K562 (cell line): ENCODE measurements at regions not wholly inside any gene's neighbourhood (a gene's known extent, or its start where the extent isn't known, plus 50 kb on each side); places are given as distances from the start of the nearest gene placed in this dataset.

ENCODE experiments used
- ATAC-seq: fragments of 200-7000 bp; cut with Tn5 transposase; 3 replicates; pipeline ENCODE4 v1.9.1; 2020; ENCODE audit warnings: moderate library complexity
- BruUV-seq: library from RNA; stranded (reverse); fragments of 400-500 nt; replicated peaks from 2 replicates; lab custom pipeline; 2021; lab: Mats Ljungman, UMichigan
- CTCF ChIA-PET: fragments of 300-600 bp; formaldehyde crosslinking; extraction: SDS; loops from one replicate; lab custom pipeline; 2021; ENCODE audit warnings: low intra/inter-chr PET ratio; lab: Yijun Ruan, JAX
- POLR2A ChIA-PET: fragments of 300-600, 350-650 bp; sonication (Branson Sonifier 250); formaldehyde crosslinking; extraction: SDS; loops from one replicate; lab custom pipeline; 2021; ENCODE audit warnings: antibody characterized with exemption, inconsistent platforms; lab: Yijun Ruan, JAX
- DNase-seq, 4 experiments: peaks; one replicate each; pipeline versions ENCODE4 v3.0.0 to v3.0.0-alpha.2; 2011 to 2018; ENCODE audit warnings: low spot score in 3 of 4, mixed read lengths in 3 of 4; ENCODE audit errors: extremely low read depth in 1 of 4
- FAIRE-seq: peaks from 2 replicates; lab custom pipeline; 2011; peaks lifted over from hg19 to GRCh38; lab: Jason Lieb, UNC
- H2AFZ ChIP-seq: 2 replicates; pipeline ENCODE4 v1.6.0; 2011; ENCODE audit warnings: low read depth, low read length, control low read depth, inconsistent platforms
- H3K27ac ChIP-seq: fragments of 200-600 bp; 3 replicates; pipeline ENCODE4 v1.8.0; 2011; ENCODE audit warnings: low read depth, mild to moderate bottlenecking, control low read depth, inconsistent platforms, low read length, moderate library complexity, mixed read lengths; ENCODE audit errors: extremely low read depth
- H3K27me3 ChIP-seq, 2 experiments: fragments of 300-600 bp in 1 of 2; 2 replicates in 1 of 2; 3 replicates in 1 of 2; pipeline versions ENCODE4 v1.6.0 to v1.8.0; 2011; ENCODE audit warnings: inconsistent platforms in 2 of 2, low read length in 2 of 2, mild to moderate bottlenecking in 1 of 2, mixed read lengths in 1 of 2, moderate library complexity in 1 of 2; ENCODE audit not compliant: control insufficient read depth in 2 of 2, insufficient read depth in 2 of 2
- H3K36me3 ChIP-seq: fragments of 300-600 bp; 3 replicates; pipeline ENCODE4 v1.8.0; 2011; ENCODE audit warnings: mild to moderate bottlenecking, low read length, inconsistent platforms; ENCODE audit not compliant: control insufficient read depth, insufficient read depth
- H3K4me1 ChIP-seq, 2 experiments: fragments of 200-600 bp in 1 of 2; replicated peaks in 1 of 2; 2 replicates in 1 of 2; 3 replicates in 1 of 2; pipeline versions ENCODE4 v1.5.1 to v1.8.0; 2011; ENCODE audit warnings: inconsistent platforms in 2 of 2, low read length in 2 of 2, mild to moderate bottlenecking in 1 of 2, mixed read lengths in 1 of 2, moderate library complexity in 1 of 2; ENCODE audit not compliant: control insufficient read depth in 2 of 2, insufficient read depth in 2 of 2
- H3K4me2 ChIP-seq: 2 replicates; pipeline ENCODE4 v1.6.1; 2011; ENCODE audit warnings: low read length, control low read depth, inconsistent platforms, mixed read lengths; ENCODE audit not compliant: insufficient read depth
- H3K4me3 ChIP-seq: fragments of 200-600 bp; sonication (generic), shearing (Covaris generic); 2 replicates; pipeline ENCODE4 v1.5.1; 2016; ENCODE audit warnings: control low read depth, inconsistent platforms
- H3K79me2 ChIP-seq: fragments of 200-600 bp; 3 replicates; pipeline ENCODE4 v1.8.0; 2011; ENCODE audit warnings: low read length, inconsistent platforms; ENCODE audit not compliant: control insufficient read depth, insufficient read depth
- H3K9ac ChIP-seq, 2 experiments: 2 replicates each; pipeline versions ENCODE4 v1.6.0 to v1.6.1; 2011; ENCODE audit warnings: low read depth in 2 of 2, low read length in 2 of 2, control low read depth in 1 of 2, inconsistent platforms in 1 of 2, mild to moderate bottlenecking in 1 of 2, mixed read lengths in 1 of 2; ENCODE audit not compliant: insufficient read depth in 1 of 2
- H3K9me1 ChIP-seq: one replicate; pipeline ENCODE4 v1.6.0; 2011; ENCODE audit warnings: inconsistent platforms, mild to moderate bottlenecking, low read length, moderate library complexity; ENCODE audit not compliant: control insufficient read depth, insufficient read depth
- H3K9me3 ChIP-seq: replicated peaks from 2 replicates; pipeline ENCODE4 v1.5.1; 2011; ENCODE audit warnings: low read depth, low read length, inconsistent platforms; ENCODE audit not compliant: control insufficient read depth, insufficient read depth
- H4K20me1 ChIP-seq: replicated peaks from 2 replicates; pipeline ENCODE4 v1.6.1; 2011; ENCODE audit warnings: low read length, inconsistent platforms, mixed read lengths; ENCODE audit not compliant: control insufficient read depth, insufficient read depth
- BRD9 ChIP-seq: fragments of 450-650 bp; IDR thresholded peaks from 2 replicates; pipeline ENCODE4 v1.6.1; 2018; ENCODE audit warnings: low read depth; ENCODE audit not compliant: partially characterized antibody
- CHCHD3 ChIP-seq: fragments of 250-450 bp; sonication (Bioruptor Pico); IDR thresholded peaks from 2 replicates; pipeline ENCODE4 v2.1.2; 2022; ENCODE audit warnings: mild to moderate bottlenecking
- CREM ChIP-seq: IDR thresholded peaks from 2 replicates; pipeline ENCODE4 v1.6.1; 2014; ENCODE audit warnings: antibody characterized with exemption, low read depth
- CTCF ChIP-seq, 3 experiments: IDR thresholded peaks in 2 of 3; conservative IDR thresholded peaks in 1 of 3; 2 replicates each; pipeline ENCODE4 v1.5.1; 2011 to 2012; ENCODE audit warnings: low read length in 3 of 3, mild to moderate bottlenecking in 3 of 3, control low read depth in 2 of 3, improper control_type of control experiment in 1 of 3, inconsistent platforms in 1 of 3, low read depth in 1 of 3, mixed read lengths in 1 of 3, moderate library complexity in 1 of 3; ENCODE audit not compliant: insufficient read depth in 2 of 3
- EGR1 ChIP-seq: fragments of 450-650 bp; conservative IDR thresholded peaks from 2 replicates; pipeline ENCODE4 v1.6.1; 2017; ENCODE audit warnings: mild to moderate bottlenecking
- ELF4 ChIP-seq: fragments of 450-650 bp; formaldehyde crosslinking; IDR thresholded peaks from 2 replicates; pipeline ENCODE4 v1.4.0; 2022; ENCODE audit warnings: missing genetic modification characterization
- IRF9 ChIP-seq: fragments of 450-650 bp; IDR thresholded peaks from 2 replicates; pipeline ENCODE4 v1.6.1; 2016; ENCODE audit warnings: missing biosample characterization, missing genetic modification characterization
- KDM1A ChIP-seq, 2 experiments: fragments of 450-650 bp; IDR thresholded peaks; 2 replicates each; pipeline ENCODE4 v1.6.1; 2016; ENCODE audit warnings: mild to moderate bottlenecking in 2 of 2
- NUFIP1 ChIP-seq: fragments of 450-650 bp; IDR thresholded peaks from 2 replicates; pipeline ENCODE4 v1.6.1; 2018; ENCODE audit not compliant: partially characterized antibody
- TSHZ1 ChIP-seq: fragments of 250-450 bp; sonication (Bioruptor Pico); IDR thresholded peaks from 2 replicates; pipeline ENCODE4 v1.4.0; 2020; ENCODE audit warnings: mild to moderate bottlenecking, moderate library complexity
- VEZF1 ChIP-seq: fragments of 200-800 bp; sonication (Bioruptor generic); IDR thresholded peaks from 2 replicates; pipeline ENCODE4 v1.6.1; 2017; ENCODE audit warnings: missing genetic modification characterization, missing compliant biosample characterization
- ZFP30 ChIP-seq: fragments of 250-450 bp; sonication (Bioruptor Pico); IDR thresholded peaks from 2 replicates; pipeline ENCODE4 v1.8.0; 2022; ENCODE audit warnings: moderate library complexity, mild to moderate bottlenecking, inconsistent platforms, borderline replicate concordance
- ZNF282 ChIP-seq: sonication (generic); formaldehyde crosslinking; IDR thresholded peaks from 2 replicates; pipeline ENCODE4 v1.8.1; 2023; ENCODE audit warnings: missing genetic modification reagents
- WGBS: fragments of 100-300 bp; shearing (Covaris generic); methylation state at CpG from one replicate; pipeline ENCODE4 v1.1.6; 2016; ENCODE audit warnings: low coverage, mixed read lengths; ENCODE audit not compliant: insufficient coverage; ENCODE audit errors: missing lambda C conversion rate; 5-methylcytosine and 5-hydroxymethylcytosine counted together
- in situ Hi-C: fragments of 300-500 bp; cut with MboI; formaldehyde crosslinking; loops from 4 replicates; pipeline ENCODE4 v1.15.0; 2018; ENCODE audit warnings: inconsistent platforms, mixed read lengths
- intact Hi-C: fragments of 100-400 bp; cut with micrococcal nuclease; formaldehyde crosslinking; loops from 2 replicates; pipeline ENCODE4 v1.14.2; 2022

- Histone ChIP-seq H3K4me1 (peaks cover 22 to 35% of the 10 kb centered on the region in 2 experiments), H3K9me3 (no peaks in the 10 kb centered on the region), H3K36me3 (no peaks in the 10 kb centered on the region), H3K4me3 (no peak overlapping the region), H4K20me1 (no peaks in the 10 kb centered on the region), H3K9me1 (no peaks in the 10 kb centered on the region), H3K27me3 (no peaks in the 10 kb centered on the region), H3K9ac (no peak overlapping the region), H3K79me2 (no peaks in the 10 kb centered on the region), H2AFZ (0 out of 2 replicates have a peak overlapping the region, but pooled peaks have one; percentile 24), H3K4me2 (no peak overlapping the region), H3K27ac (no peak overlapping the region)
- intact Hi-C loops (no loop called here), in situ Hi-C loops (loop anchor here (5.0 kb wide), 1 partner anchor 517 kb away; no protein-coding TSS in a partner anchor)
- no peak for DNase-seq
- CTCF ChIA-PET, result no interaction called here
- 88% methylated on average over 4 of the region's 4 CpGs for WGBS
- TF ChIP-seq ELF4 (CRISPR knock-in tag) (no peak), CHCHD3 (CRISPR knock-in tag) (no peak), ZNF282 (CRISPR knock-in tag) (no peak), IRF9 (no peak), TSHZ1 (no peak), BRD9 (no peak), EGR1 (no peak), NUFIP1 (no peak), KDM1A (IDR thresholded peaks at IDR 0.05) (no peak), VEZF1 (CRISPR knock-in tag) (no peak), CTCF (IDR thresholded peaks at IDR 0.05 in 2 of 3, conservative IDR thresholded peaks at IDR 0.05 in 1 of 3; ENCODE audit: insufficient read depth in 2 of 3, low read depth in 1 of 3, low read length in 3 of 3) (no peak), CREM (no peak), ZFP30 (CRISPR knock-in tag) (no peak)
- no peak for FAIRE-seq
- POLR2A ChIA-PET, result interaction anchor here (0.7 to 1.1 kb wide), 5 partner anchors 9 to 261 kb away, joined by 3 to 7 read pairs (median 5); partner anchors contain the start of gene ZFP36L2
- no peak for ATAC-seq
- no TSS peak for BruUV-seq
These were observed 172.8 kb upstream of the HAAO start for GRCh38 chr2:42965196-42965595.
